Astrocyte (in vitro differentiated cells and primary cell): ENCODE measurements at regions not wholly inside any gene's neighbourhood (a gene's known extent, or its start where the extent isn't known, plus 50 kb on each side); places are given as distances from the start of the nearest gene placed in this dataset.

Experiments
- CTCF ChIP-seq: IDR thresholded peaks from 2 replicates; pipeline ENCODE4 v1.5.1; 2011; ENCODE audit warnings: low read depth, mild to moderate bottlenecking, inconsistent platforms, low read length, moderate library complexity; ENCODE audit not compliant: insufficient read depth
- EZH2 ChIP-seq: IDR thresholded peaks from 2 replicates; pipeline ENCODE4 v1.6.1; 2012; ENCODE audit warnings: mild to moderate bottlenecking, low read length, inconsistent platforms; ENCODE audit not compliant: insufficient read depth

GRCh38 chr13:88617176-88617575 lies 946.0 kb downstream of the SLITRK5 start:
- TF ChIP-seq CTCF (no peak), EZH2 (no peak)
